ENCODE measurements at regions not wholly inside any gene's neighbourhood (a gene's known extent, or its start where the extent isn't known, plus 50 kb on each side); places are given as distances from the start of the nearest gene placed in this dataset.

DNA sequence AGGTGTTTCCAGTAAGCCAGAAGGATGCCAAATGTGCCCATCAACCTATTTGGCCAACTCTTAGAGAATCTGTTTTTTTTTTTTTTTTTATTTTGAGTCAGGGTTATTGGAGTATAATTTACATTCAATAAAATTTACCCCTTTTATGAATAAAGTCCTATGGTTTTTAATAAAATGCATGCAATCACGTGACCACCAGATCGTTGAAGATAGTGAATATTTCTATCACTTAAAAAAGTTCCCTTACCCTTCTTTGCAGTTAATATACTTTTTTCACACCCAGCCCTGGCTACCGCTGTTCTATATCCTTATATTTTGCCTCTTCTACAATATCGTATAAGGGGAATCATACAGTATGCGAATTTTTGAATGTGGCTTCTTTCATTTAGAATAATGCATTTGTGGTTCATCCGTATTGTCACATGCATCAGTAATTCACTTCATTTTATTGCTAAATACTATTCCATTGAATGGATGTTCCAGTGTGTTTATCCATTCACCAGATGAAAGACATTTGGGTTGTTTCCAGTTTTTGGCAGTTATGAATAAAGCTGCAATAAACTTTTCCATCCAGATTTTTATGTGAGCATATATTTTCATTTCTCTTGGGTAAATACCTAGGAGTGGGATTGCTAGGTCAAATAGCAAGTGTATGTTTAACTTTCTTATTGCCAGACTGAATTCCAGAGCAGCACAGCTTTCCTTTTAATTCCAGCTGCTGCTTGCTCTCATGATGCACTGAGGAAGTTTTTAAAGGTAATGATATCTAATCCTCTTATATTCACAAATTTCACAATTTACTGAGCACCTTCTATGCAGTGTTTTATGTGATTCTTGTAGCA, 156.3 kb upstream of the NT5C1B start:
- H3K27ac Mint-ChIP-seq = no peak overlapping the region
- H3K27me3 Mint-ChIP-seq (ENCODE audit: insufficient read depth) = no peaks in the 10 kb centered on the region; the same call in none of the 2 replicates
- no peaks in the 10 kb centered on the region for H3K9me3 Mint-ChIP-seq
- TF ChIP-seq, protein P1, sequence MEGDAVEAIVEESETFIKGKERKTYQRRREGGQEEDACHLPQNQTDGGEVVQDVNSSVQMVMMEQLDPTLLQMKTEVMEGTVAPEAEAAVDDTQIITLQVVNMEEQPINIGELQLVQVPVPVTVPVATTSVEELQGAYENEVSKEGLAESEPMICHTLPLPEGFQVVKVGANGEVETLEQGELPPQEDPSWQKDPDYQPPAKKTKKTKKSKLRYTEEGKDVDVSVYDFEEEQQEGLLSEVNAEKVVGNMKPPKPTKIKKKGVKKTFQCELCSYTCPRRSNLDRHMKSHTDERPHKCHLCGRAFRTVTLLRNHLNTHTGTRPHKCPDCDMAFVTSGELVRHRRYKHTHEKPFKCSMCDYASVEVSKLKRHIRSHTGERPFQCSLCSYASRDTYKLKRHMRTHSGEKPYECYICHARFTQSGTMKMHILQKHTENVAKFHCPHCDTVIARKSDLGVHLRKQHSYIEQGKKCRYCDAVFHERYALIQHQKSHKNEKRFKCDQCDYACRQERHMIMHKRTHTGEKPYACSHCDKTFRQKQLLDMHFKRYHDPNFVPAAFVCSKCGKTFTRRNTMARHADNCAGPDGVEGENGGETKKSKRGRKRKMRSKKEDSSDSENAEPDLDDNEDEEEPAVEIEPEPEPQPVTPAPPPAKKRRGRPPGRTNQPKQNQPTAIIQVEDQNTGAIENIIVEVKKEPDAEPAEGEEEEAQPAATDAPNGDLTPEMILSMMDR (IDR thresholded peaks at IDR 0.05) = no peak
- H3K4me1 Mint-ChIP-seq (ENCODE audit: low read depth) = peaks cover 12% of the 10 kb centered on the region
- H3K4me3 Mint-ChIP-seq = no peak overlapping the region
- no peaks in the 10 kb centered on the region for H3K36me3 Mint-ChIP-seq (ENCODE audit: low read depth)
- DNase-seq = no peak

DNA sequence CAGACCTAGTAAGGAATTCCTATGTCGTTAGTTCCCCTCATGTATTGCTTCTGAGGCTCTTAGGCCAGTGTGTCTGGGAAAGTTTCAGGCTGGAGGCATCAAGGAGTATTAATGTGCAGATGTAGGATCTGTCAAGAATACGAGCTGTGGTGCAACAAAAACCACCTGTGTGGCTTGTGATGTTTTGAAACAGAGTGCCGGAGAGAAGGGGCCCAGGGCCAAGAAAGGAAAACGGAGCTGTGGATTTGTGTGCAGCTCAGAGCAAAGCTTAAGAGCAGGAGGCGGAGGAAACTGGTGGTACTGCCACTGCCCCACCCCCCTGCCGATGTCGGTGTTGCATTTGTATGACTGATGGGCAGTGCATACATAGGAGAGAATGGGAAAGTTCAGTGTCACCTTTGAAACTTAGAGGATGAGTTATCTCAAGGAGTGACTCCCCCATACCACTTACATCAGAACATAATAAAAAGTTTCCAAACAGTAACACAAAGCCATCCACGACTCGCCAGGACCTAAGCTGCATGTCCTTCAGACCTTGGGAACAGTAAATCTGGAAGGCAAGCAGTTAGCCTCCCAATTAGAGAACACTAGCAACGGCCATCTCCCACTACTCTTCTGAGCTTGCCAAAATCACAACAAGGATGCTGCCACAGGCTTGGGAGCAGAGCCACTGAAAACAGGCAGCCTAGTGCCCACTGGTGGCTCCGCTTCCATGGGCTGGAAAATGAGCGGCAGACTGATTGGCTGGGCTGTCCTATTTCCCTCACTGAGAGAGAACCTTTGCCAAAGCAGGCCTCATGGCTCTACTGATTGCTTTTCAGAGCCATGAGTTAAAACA, 152.7 kb upstream of the NT5C1B start:
- TF ChIP-seq, protein P1 (IDR thresholded peaks at IDR 0.05) = no peak
- no peaks in the 10 kb centered on the region; the same call in none of the 2 replicates for H3K27me3 Mint-ChIP-seq (ENCODE audit: insufficient read depth)
- DNase-seq = no peak
- H3K27ac Mint-ChIP-seq = no peak overlapping the region
- H3K4me3 Mint-ChIP-seq = no peak overlapping the region
- no peaks in the 10 kb centered on the region for H3K36me3 Mint-ChIP-seq (ENCODE audit: low read depth)
- H3K9me3 Mint-ChIP-seq = no peaks in the 10 kb centered on the region
- peaks cover 7% of the 10 kb centered on the region; the same call in 1 of the 2 replicates for H3K4me1 Mint-ChIP-seq (ENCODE audit: low read depth)

GRCh38 chr2:18741191-18741590, 151.8 kb upstream of the NT5C1B start:
- TF ChIP-seq, protein P1 (IDR thresholded peaks at IDR 0.05) = no peak
- H3K4me3 Mint-ChIP-seq = no peak overlapping the region
- H3K27ac Mint-ChIP-seq = no peak overlapping the region

GRCh38 chr2:18740474-18740881, 151.1 kb upstream of the NT5C1B start:
- no peak overlapping the region for H3K4me3 Mint-ChIP-seq
- no peaks in the 10 kb centered on the region for H3K36me3 Mint-ChIP-seq (ENCODE audit: low read depth)
- TF ChIP-seq, protein P1 (IDR thresholded peaks at IDR 0.05) = no peak
- H3K4me1 Mint-ChIP-seq (ENCODE audit: low read depth) = peaks cover 7% of the 10 kb centered on the region; the same call in 1 of the 2 replicates
- DNase-seq = no peak
- H3K27me3 Mint-ChIP-seq (ENCODE audit: insufficient read depth) = no peaks in the 10 kb centered on the region; the same call in none of the 2 replicates
- H3K9me3 Mint-ChIP-seq = no peaks in the 10 kb centered on the region
- H3K27ac Mint-ChIP-seq = no peak overlapping the region

More at GRCh38 chr2:18741191-18741590, 151.8 kb upstream of the NT5C1B start:
- H3K4me1 Mint-ChIP-seq (ENCODE audit: low read depth) = peaks cover 7% of the 10 kb centered on the region; the same call in 1 of the 2 replicates
- no peak for DNase-seq
- no peaks in the 10 kb centered on the region for H3K9me3 Mint-ChIP-seq
- no peaks in the 10 kb centered on the region; the same call in none of the 2 replicates for H3K27me3 Mint-ChIP-seq (ENCODE audit: insufficient read depth)
- no peaks in the 10 kb centered on the region for H3K36me3 Mint-ChIP-seq (ENCODE audit: low read depth)

GRCh38 chr2:18731666-18732065, 142.3 kb upstream of the NT5C1B start:
- H3K4me1 Mint-ChIP-seq (ENCODE audit: low read depth) = no peaks in the 10 kb centered on the region
- H3K36me3 Mint-ChIP-seq (ENCODE audit: low read depth) = no peaks in the 10 kb centered on the region; the same call in 1 of the 2 replicates
- H3K9me3 Mint-ChIP-seq = no peaks in the 10 kb centered on the region
- TF ChIP-seq, protein P1 (IDR thresholded peaks at IDR 0.05) = no peak
- no peak for DNase-seq
- no peak overlapping the region for H3K27ac Mint-ChIP-seq
- no peaks in the 10 kb centered on the region for H3K27me3 Mint-ChIP-seq (ENCODE audit: insufficient read depth)
- no peak overlapping the region for H3K4me3 Mint-ChIP-seq

All from HFFc6 (cell line).